NCI-H1436 (cell line): ENCODE measurements at regions not wholly inside any gene's neighbourhood (a gene's known extent, or its start where the extent isn't known, plus 50 kb on each side); places are given as distances from the start of the nearest gene placed in this dataset.
A peak's percentile ranks its signal among the peaks of the same experiment; 100 is the strongest.
"Not testable (repeated sequence)": the region's sequence is repeated elsewhere in the genome, so short reads cannot be mapped to it uniquely, and the experiment has no call there.

Experiments
- DNase-seq: peaks from one replicate; lab custom pipeline; 2025; lab: John Stamatoyannopoulos, UW

- no peak for DNase-seq
These were observed 352.4 kb downstream of the QKI start for GRCh38 chr6:163766936-163767335.

GRCh38 chr6:163765335-163765734, 350.8 kb downstream of the QKI start:
- DNase-seq: no peak

DNA sequence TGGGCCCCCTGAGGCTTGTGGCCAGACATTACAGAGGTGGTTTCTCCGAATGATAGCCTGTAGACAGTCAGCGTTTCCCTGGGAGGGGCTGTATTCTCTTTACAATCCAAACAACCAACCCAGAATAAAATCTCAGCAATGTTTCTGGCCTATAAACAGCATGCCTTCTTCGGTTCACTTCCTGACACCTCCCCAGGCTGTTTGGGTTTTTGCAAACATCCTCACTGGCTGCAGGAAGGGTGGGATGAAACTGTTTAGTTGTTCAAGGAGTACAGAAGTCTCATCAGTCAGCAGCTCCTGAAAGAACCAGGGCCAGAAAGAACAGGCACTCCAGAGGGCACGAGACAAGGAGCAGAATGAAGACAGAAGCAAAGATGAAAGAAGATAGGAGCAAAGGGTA, 350.0 kb downstream of the QKI start:
- DNase-seq: no peak

DNA sequence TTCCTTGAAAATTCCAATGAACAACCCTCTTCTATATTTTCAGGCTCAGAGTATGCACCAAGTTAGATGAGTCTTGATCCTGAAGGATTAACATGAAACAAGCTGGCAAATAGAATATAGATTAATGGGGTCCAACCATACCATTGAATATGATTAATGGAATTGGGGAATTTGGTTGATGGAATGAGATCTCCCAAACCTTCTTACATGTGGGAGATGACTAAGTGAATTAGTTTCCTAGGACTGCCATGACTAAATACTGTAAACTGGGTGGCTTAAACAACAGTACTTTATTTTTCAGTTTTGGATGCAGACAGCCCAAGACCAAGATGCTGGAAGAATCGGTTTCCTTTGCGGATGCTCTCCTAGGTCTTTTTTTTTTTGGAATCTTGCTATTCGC, 347.0 kb downstream of the QKI start:
- DNase-seq: no peak

GRCh38 chr6:163760860-163761259, 346.3 kb downstream of the QKI start:
- DNase-seq: no peak

DNA sequence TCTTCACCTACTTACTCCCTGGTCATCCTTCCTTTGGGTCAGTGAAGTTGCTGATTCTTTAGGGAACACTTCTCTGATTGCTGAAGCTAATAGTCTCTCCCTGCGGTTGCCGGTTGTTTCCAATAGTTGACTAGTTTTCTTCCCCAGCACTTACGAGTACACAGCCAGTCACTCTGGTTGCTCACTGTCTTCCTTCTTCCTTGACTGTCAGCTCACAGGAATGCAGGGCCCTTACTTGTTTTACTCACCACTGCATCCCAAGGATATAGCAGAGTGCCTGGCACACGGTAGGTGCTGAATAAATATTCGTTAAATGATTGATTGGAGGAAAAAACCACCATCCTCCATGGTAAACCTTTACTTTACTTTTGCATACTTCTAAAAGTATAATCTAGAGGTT, 345.0 kb downstream of the QKI start:
- no peak for DNase-seq

GRCh38 chr6:163757520-163757919, 343.0 kb downstream of the QKI start:
- DNase-seq: no peak

GRCh38 chr6:163756079-163756478, 341.6 kb downstream of the QKI start:
- DNase-seq: no peak

GRCh38 chr6:163754866-163755265, 340.3 kb downstream of the QKI start:
- DNase-seq: no peak

GRCh38 chr6:163753430-163753829, 338.9 kb downstream of the QKI start:
- DNase-seq: no peak

- no peak for DNase-seq
These were observed 337.9 kb downstream of the QKI start for GRCh38 chr6:163752446-163752845.

DNA sequence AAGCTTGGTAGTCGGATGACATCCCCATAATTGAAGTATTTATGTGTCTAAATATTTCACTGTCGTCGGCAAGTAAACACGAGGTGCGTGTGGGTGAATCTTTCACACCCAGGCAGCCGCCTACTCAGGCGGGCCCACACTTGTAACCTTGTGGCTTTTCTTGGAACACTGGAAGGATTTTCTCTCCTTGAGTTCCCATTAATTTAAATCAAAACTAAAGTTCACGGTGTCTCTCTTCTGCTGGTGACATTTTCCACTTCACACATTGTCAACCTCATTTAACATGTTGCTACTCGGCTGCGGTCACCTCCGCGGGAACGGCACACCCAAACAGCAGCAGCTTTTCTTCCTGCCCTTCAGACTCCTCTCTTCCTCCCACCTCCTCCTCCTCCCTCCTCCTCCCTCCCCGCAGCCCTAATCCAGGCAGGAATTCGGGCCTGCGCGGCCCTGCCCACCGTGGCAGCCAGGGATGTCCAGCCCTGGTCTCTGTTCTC, 336.6 kb downstream of the QKI start:
- DNase-seq: no peak

DNA sequence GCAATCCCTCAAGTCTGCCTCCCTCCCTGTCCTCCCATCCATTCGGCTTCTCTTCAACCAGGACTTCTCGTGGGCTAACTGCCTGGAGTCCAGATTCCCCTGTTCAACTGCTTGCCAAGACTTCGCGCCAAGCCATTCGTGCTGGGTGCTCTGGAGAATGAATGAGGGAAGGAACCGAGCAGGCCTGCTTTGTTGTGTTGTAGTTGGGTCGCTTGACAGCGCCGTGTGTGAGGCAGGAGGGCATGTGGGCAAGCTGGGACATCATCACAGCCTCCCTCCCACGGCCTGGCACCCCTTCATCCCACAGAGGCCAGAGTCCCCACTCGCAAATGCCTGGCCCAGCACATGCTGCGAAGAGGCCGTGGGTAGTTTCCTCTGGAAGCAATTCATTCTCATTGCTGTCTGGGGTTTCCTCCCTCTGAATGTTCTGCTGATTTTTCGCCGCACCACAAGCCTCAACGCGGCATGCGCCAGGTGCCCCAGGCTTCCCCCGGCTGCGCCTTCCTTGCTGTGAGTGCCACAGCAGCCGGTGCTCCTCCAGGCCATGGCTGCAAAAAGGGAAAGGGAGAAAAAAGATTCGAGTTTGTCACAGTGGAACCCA, 336.0 kb downstream of the QKI start:
- no peak for DNase-seq

GRCh38 chr6:163748886-163749285, 334.4 kb downstream of the QKI start:
- no peak for DNase-seq

DNA sequence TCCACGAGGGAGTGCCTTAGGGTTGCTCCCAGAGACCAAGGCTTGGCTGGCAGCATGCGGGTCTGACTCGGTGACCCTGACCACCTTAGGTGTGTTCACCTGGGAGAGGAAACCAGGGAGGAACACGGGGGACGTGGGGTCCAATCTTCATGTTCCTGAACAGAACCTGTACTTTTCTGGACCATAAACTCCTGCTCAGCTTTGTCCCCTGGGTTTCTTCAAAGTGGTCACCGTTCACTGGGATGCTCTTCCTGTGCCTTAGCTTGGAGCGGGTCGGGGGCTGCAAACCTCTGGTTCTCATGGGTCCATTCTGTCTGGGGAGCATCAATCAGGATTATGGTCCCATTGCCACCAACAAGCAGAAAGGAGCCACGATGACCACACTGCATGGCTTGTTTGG, 333.5 kb downstream of the QKI start:
- DNase-seq: no peak

DNA sequence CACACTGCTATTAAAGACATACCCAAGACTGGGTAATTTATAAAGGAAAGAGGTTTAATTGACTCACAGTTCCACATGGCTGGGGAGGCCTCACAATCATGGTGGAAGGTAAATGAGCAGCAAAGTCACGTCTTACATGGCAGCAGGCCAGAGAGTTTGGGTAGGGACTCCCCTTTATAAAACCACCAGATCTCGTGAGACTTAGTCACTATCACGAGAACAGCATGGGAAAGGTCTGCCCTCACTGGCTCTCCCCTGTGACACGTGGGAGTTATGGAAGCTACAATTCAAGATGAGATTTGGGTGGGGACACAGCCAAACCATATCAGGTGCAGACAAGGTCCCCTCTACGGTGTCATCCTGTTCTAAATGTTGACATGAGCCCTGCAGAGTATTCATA, 332.5 kb downstream of the QKI start:
- DNase-seq: not testable (repeated sequence)

- DNase-seq: no peak
These were observed 331.2 kb downstream of the QKI start for GRCh38 chr6:163745536-163746400.

DNA sequence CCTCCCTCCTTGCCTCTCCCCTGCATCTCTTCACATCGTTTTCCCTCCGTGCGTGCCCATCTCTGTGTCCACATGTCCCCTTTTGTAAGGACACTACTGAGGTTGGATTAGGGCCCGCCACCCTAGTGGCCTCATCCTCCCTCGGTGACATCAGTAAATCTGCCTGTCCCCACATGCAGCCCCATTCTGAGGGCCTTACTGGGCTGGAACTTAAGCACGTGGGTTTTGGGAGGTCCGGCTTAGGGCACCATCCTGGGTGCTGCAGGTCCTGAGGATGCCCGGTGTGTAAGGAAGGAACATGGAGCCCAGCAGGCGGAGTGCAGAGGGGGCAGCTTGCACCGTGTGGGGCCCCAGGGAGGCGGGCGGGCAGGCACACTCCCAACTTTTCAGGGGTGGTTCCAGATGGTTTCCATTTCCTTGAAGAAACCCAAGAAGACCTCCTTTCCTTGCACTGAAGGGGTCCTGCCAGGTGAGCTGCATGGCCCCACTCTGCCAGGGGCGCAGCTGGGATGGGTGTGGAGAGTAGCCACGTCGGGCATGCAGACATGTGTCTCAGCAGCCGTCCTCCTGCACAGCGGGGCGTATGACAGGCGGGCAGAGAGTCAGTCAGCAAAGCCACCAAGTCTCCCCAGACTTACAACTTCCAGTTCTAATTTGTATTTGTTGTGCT, 329.9 kb downstream of the QKI start:
- DNase-seq: no peak

DNA sequence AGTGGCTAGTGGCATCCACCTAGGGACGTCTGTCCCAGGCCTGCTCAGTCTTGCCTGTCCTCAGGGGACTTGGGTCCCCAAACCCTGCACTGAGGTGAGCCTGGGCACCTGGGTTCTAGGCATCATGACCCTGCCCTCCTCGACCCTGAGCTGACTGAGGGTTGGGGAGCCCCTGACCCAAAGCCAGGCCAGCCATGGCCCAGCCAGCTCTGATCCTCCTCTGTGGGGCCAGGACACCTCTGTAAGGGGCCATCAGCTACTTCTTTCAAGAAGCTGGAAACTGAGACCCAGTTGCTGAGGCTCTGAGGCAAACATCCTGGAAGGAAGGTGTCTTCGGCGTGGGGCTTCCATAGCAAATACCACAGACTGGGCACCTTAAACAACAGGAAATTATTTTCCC, 329.3 kb downstream of the QKI start:
- DNase-seq: no peak

DNA sequence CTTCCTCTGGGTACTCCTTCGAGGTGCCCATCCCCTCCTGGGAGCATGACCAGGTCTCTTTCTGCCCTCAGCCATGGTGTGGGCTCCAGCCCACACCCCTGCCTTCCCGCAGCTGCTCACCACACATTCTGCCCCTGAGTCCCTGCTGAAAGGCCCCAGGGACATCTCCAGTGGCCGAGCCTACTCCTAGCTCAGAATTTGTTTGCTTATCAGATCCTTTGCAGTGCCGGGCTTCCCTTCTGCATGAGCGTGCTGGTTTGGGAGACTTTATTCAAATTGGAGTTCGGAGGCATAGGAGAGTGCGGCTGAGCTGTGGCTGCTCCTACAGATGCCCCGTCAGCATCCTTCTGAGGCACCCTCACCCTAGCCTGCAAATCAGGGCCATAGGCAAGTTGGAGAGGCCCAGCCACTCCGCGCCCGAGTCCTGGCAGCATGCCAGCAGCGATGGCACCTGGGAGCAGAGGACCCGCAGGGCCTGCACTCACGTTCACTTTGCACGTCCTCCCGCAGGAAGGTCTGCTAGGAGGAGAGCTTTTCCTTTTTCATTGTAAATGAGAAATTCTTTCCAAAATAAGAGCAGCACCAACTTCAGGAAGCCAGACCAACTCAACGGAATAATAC, 327.3 kb downstream of the QKI start:
- peak; percentile 72 for DNase-seq

- DNase-seq: no peak
These were observed 326.8 kb downstream of the QKI start for GRCh38 chr6:163741342-163741741.

DNA sequence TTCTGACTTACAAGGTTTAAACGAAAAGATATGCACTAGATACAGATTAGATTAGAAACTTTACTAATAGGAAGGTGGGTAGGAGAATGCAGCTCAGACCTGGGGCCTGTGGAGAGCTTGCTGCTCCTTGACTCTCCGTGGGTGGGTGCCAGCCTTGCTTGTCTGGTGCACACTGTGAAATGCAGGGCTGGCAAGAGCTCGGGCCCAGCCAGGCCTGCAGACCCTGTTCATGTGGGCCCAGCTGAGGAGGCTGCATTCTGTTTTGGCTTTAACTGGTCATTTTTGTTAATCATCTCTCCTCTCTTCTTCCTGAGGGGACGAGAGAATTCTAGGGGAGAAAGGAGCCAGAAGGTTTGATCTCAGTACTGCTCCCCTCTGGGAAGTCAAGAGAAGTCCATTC, 325.4 kb downstream of the QKI start:
- no peak for DNase-seq

- no peak for DNase-seq
These were observed 324.8 kb downstream of the QKI start for GRCh38 chr6:163739408-163739725.
